ENCODE measurements at regions not wholly inside any gene's neighbourhood (a gene's known extent, or its start where the extent isn't known, plus 50 kb on each side); places are given as distances from the start of the nearest gene placed in this dataset.

DNA sequence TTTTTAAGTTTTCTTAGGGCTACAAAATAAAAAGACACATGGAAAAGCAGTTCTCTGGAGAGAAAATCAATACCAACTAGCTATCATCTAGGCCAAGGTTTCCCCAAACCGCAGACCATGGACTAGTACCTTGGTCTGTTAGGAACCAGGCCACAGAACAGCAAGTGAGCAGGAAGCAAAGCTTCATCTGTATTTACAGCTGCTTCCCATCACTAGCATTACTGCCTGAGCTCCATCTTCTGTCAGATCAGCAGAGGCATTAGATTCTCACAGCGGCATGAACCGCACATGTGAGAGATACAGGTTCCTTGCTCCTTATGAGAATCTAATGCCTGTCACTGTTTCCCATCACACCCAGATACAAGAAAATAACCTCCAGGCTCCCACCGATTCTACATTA is 1907.6 kb upstream of the ACO1 start:
- no peaks in the 10 kb centered on the region for H3K9me3 ChIP-seq (ENCODE audit: insufficient read depth in 2 of 2, low read depth in 1 of 2, low read length in 1 of 2)
- H2BK5ac ChIP-seq (ENCODE audit: low read depth, low read length) = no peak overlapping the region
- ChIA-PET CTCF (ENCODE audit: partially characterized antibody) (no interaction called here), POLR2A (ENCODE audit: partially characterized antibody) (no interaction called here)
- H3K4me2 ChIP-seq (ENCODE audit: insufficient read depth in 1 of 2, low read depth in 2 of 2, low read length in 2 of 2) = no peak overlapping the region
- no peak overlapping the region for H2BK20ac ChIP-seq (ENCODE audit: low read length)
- H4K8ac ChIP-seq (ENCODE audit: extremely low read depth, insufficient read depth, low read length) = no peak overlapping the region
- no peaks in the 10 kb centered on the region for H4K20me1 ChIP-seq (replicated peaks in 1 of 2; ENCODE audit: control insufficient read depth in 1 of 2, insufficient read depth in 2 of 2, low read length in 2 of 2)
- H3K4ac ChIP-seq (replicated peaks; ENCODE audit: insufficient read length, low read depth, low read length) = no peak overlapping the region
- no peak overlapping the region for H4K91ac ChIP-seq (replicated peaks; ENCODE audit: insufficient read length, low read length)
- WGBS, 2 experiments (ENCODE audit: extremely low coverage in 1 of 2, insufficient coverage in 1 of 2, insufficient read length in 1 of 2, insufficient replicate concordance in 2 of 2, low coverage in 1 of 2, low lambda C conversion rate in 2 of 2, missing lambda C conversion rate in 1 of 2) = 93% methylated on average over 4 of the region's 4 CpGs; no CpG with 5 or more reads in 1 of the 2 experiments
- no peaks in the 10 kb centered on the region for H3K79me1 ChIP-seq (ENCODE audit: low read depth, low read length)
- no peaks in the 10 kb centered on the region for H3K36me3 ChIP-seq (ENCODE audit: control insufficient read depth in 2 of 4, insufficient read depth in 4 of 4, low read length in 3 of 4)
- H3K56ac ChIP-seq (replicated peaks; ENCODE audit: insufficient read length, low read depth, low read length) = no peak overlapping the region
- no peaks in the 10 kb centered on the region for H3K4me1 ChIP-seq (replicated peaks in 1 of 4; ENCODE audit: control insufficient read depth in 3 of 4, insufficient read depth in 4 of 4, low read length in 3 of 4)
- H3K14ac ChIP-seq (ENCODE audit: insufficient read length) = no peak overlapping the region
- H3K23me2 ChIP-seq (ENCODE audit: low read depth, low read length) = no peaks in the 10 kb centered on the region; the same call in 1 of the 2 replicates
- no peaks in the 10 kb centered on the region for H3K79me2 ChIP-seq (ENCODE audit: control insufficient read depth in 1 of 2, insufficient read depth in 2 of 2, low read length in 2 of 2)
- DNase-seq (ENCODE audit: low read depth in 1 of 2, low spot score in 2 of 2) (no peak), FAIRE-seq (no peak)
- peak overlapping the region; percentile 81 for H2AFZ ChIP-seq (ENCODE audit: low read length)
- H2AK5ac ChIP-seq (ENCODE audit: low read depth, low read length) = no peak overlapping the region
- no peak overlapping the region for H3K18ac ChIP-seq (ENCODE audit: extremely low read depth, low read length)
- no peak overlapping the region for H2BK15ac ChIP-seq (ENCODE audit: low read length)
- H4K5ac ChIP-seq (ENCODE audit: insufficient read length, low read depth, low read length) = no peak overlapping the region
- no peak overlapping the region for H3K4me3 ChIP-seq (ENCODE audit: extremely low read depth in 1 of 4, insufficient read depth in 2 of 4, low read depth in 3 of 4, low read length in 4 of 4)
- H3K27ac ChIP-seq (ENCODE audit: low read depth, low read length) = no peak overlapping the region
- H3K23ac ChIP-seq (ENCODE audit: insufficient read length) = no peak overlapping the region
- H3K27me3 ChIP-seq (replicated peaks in 1 of 4; ENCODE audit: control insufficient read depth in 3 of 4, extremely low read depth in 1 of 4, insufficient read depth in 3 of 4, low read length in 3 of 4) = no peaks in the 10 kb centered on the region
- no peak overlapping the region for H2BK12ac ChIP-seq (ENCODE audit: low read depth, low read length)
- H2BK120ac ChIP-seq (replicated peaks; ENCODE audit: low read depth, low read length) = no peak overlapping the region
- H3K9ac ChIP-seq (replicated peaks in 1 of 4; ENCODE audit: extremely low read depth in 1 of 4, low read depth in 3 of 4, low read length in 3 of 4) = no peak overlapping the region
- no peak for TF ChIP-seq BRCA1 (IDR thresholded peaks at IDR 0.05; ENCODE audit: low read depth, low read length)
